ENCODE measurements at regions not wholly inside any gene's neighbourhood (a gene's known extent, or its start where the extent isn't known, plus 50 kb on each side); places are given as distances from the start of the nearest gene placed in this dataset.

DNA sequence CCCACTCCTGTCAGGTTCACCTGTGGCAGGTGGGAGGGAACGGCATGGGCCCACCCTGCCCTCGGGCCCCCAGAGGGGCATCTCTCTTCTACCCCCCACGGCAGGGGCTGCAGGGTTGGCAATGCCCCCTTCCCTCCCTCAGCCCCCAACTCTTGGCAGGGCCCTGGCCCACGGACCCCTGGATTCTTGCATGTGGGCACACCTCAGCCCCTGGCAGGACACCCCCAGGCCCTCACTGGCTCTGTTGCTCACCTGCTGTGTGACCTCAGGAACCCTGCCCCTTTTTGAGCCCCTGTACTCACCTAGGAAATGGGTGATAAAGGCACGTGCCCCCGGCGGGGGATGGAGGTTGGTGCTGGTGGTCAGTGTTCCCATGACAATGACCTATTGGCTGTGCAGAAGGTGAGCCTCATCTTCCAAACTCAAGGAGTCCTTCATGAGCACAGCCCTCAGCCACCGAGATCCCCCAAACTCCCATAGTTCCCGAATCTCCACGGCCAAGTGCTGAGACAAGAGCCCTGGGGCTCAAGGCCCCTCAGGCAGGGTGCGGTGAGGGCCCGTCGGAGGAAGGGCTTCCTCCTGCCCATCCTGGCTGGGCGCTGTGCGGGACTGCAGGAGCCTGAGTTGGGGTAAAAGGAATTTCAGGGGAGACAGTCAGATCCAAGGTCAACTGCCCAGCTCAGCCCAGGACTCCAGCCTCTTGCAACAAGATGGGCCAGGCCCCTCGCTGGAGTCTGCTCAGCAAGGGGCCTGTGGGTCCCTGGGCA is 198.2 kb downstream of the IGLL1 start:
- Histone ChIP-seq H3K9me2 (ENCODE audit: insufficient read depth) (no peaks in the 10 kb centered on the region), H3K9ac (ENCODE audit: low read length) (no peak overlapping the region), H3K4me1 (ENCODE audit: control insufficient read depth in 1 of 2, insufficient read depth in 2 of 2, low read length in 2 of 2) (no peaks in the 10 kb centered on the region), H3K27me3 (ENCODE audit: insufficient read depth, low read length) (no peaks in the 10 kb centered on the region), H2AFZ (ENCODE audit: low read depth, low read length, poor library complexity, severe bottlenecking) (no peak overlapping the region), H3K9me3 (ENCODE audit: control insufficient read depth in 1 of 2, insufficient read depth in 1 of 2, low read depth in 1 of 2, low read length in 2 of 2) (no peaks in the 10 kb centered on the region), H3K36me3 (ENCODE audit: control insufficient read depth in 1 of 2, insufficient read depth in 2 of 2, low read length in 2 of 2) (no peaks in the 10 kb centered on the region), H3K4me3 (replicated peaks in 1 of 2; ENCODE audit: low read depth in 1 of 2, low read length in 2 of 2) (no peak overlapping the region), H3K27ac (ENCODE audit: low read depth, low read length) (no peak overlapping the region), H3K79me2 (ENCODE audit: insufficient read depth, low read length) (no peaks in the 10 kb centered on the region), H3K4me2 (ENCODE audit: low read length) (no peak overlapping the region), H4K20me1 (ENCODE audit: insufficient read depth) (no peaks in the 10 kb centered on the region)
- ATAC-seq = no peak
- ChIA-PET CTCF (no interaction called here), POLR2A (no interaction called here), RAD21 (ENCODE audit: low non-redundant PET in 1 of 2, low total read pairs in 2 of 2, uncharacterized antibody in 2 of 2, unreplicated experiment in 2 of 2) (interaction anchor here in 1 of 2 experiments (0.9 kb wide), 1 partner anchor 75 kb away, joined by 3 read pairs; no protein-coding TSS in a partner anchor)
- no TSS peak for BruUV-seq (replicated peaks)
- no peak for DNase-seq (ENCODE audit: low read depth, low spot score)
- intact Hi-C loops (cut with micrococcal nuclease) = no loop called here
- no peak for TF ChIP-seq TCF7L2 (IDR thresholded peaks at IDR 0.05; ENCODE audit: borderline replicate concordance, extremely low read depth, insufficient read depth, insufficient read length)
- TF ChIP-seq ZNF274 (IDR thresholded peaks at IDR 0.05; ENCODE audit: low read depth, low read length) = no peak
- no peak for TF ChIP-seq EZH2phosphoT487 (IDR thresholded peaks at IDR 0.05; ENCODE audit: borderline replicate concordance)
- TF ChIP-seq, protein P1, sequence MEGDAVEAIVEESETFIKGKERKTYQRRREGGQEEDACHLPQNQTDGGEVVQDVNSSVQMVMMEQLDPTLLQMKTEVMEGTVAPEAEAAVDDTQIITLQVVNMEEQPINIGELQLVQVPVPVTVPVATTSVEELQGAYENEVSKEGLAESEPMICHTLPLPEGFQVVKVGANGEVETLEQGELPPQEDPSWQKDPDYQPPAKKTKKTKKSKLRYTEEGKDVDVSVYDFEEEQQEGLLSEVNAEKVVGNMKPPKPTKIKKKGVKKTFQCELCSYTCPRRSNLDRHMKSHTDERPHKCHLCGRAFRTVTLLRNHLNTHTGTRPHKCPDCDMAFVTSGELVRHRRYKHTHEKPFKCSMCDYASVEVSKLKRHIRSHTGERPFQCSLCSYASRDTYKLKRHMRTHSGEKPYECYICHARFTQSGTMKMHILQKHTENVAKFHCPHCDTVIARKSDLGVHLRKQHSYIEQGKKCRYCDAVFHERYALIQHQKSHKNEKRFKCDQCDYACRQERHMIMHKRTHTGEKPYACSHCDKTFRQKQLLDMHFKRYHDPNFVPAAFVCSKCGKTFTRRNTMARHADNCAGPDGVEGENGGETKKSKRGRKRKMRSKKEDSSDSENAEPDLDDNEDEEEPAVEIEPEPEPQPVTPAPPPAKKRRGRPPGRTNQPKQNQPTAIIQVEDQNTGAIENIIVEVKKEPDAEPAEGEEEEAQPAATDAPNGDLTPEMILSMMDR (IDR thresholded peaks at IDR 0.05 in 2 of 3, conservative IDR thresholded peaks at IDR 0.05 in 1 of 3; ENCODE audit: borderline replicate concordance in 1 of 3, insufficient read depth in 1 of 3, low read depth in 2 of 3, low read length in 2 of 3) = no peak
- TF ChIP-seq CBX3 (IDR thresholded peaks at IDR 0.05; ENCODE audit: low read depth) = no peak
- no peak for TF ChIP-seq RAD21 (IDR thresholded peaks at IDR 0.05; ENCODE audit: low read depth)
- no peak for TF ChIP-seq FOSL1 (IDR thresholded peaks at IDR 0.05; ENCODE audit: low read depth)
- TF ChIP-seq SIN3A (IDR thresholded peaks at IDR 0.05; ENCODE audit: low read depth) = no peak
